IPS-20b (cell line): ENCODE measurements at regions not wholly inside any gene's neighbourhood (a gene's known extent, or its start where the extent isn't known, plus 50 kb on each side); places are given as distances from the start of the nearest gene placed in this dataset.

Experiments used
- H3K27ac ChIP-seq: one replicate; pipeline ENCODE4 v1.5.1; 2013; ENCODE audit warnings: low read length
- H3K27me3 ChIP-seq: 2 replicates; pipeline ENCODE4 v1.6.1; 2013; ENCODE audit warnings: mild to moderate bottlenecking, low read length, inconsistent platforms; ENCODE audit not compliant: insufficient read depth
- H3K36me3 ChIP-seq: 2 replicates; pipeline ENCODE4 v1.6.1; 2013; ENCODE audit warnings: low read depth, mild to moderate bottlenecking, inconsistent platforms, low read length, moderate library complexity; ENCODE audit not compliant: insufficient read depth
- H3K4me1 ChIP-seq: 2 replicates; pipeline ENCODE4 v1.6.1; 2013; ENCODE audit warnings: mild to moderate bottlenecking, control low read depth, inconsistent platforms, low read length, moderate library complexity; ENCODE audit not compliant: insufficient read depth
- H3K4me3 ChIP-seq: 2 replicates; pipeline ENCODE4 v1.5.1; 2013; ENCODE audit warnings: mild to moderate bottlenecking, low read length, inconsistent platforms
- H3K9ac ChIP-seq: 2 replicates; pipeline ENCODE4 v1.6.1; 2013; ENCODE audit warnings: low read depth, mild to moderate bottlenecking, inconsistent platforms, low read length, moderate library complexity
- H3K9me3 ChIP-seq: 2 replicates; pipeline ENCODE4 v1.6.1; 2013; ENCODE audit warnings: mild to moderate bottlenecking, low read depth, low read length, inconsistent platforms; ENCODE audit not compliant: insufficient read depth

DNA sequence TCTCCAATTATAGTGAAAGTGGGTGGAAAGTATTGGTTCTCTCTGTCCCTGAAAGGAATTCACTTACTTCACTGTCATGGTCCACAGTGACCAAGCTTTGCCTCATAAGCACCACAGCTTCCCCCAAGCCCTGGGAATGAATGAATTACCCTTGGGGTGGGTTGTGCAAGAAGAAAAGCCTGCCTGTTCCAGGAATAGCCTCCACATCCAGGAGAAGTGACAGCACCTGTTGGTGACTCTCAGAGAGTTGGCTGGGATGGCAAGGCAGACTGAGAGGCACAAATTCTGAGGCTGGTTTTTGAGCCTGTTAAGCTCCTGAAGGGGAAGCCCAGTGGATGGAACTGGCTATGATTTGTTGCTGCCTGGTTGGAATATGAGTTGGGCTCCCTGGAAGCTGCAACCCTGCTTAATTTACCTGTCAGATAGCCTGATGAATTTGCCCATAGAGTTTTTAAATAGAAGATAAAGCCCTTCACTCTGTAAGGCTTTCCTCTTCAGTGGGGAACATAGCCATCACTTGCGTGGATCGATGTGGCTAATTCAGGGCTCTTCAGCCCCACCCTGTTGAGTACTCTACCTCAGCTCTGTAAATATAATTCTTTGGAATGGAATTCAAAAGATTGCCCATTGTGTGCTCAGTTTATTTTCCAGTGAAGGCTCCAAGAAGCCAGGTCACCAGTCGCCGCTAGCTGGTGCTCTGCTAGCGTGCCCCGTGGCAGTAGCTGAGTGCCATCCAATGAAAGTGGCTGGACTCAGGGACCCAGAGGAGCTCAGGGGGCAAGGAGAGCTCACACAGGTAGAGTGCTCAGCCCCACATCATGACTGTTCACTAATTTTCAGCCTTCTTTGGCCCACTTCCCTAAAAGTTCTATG lies 479.3 kb downstream of the IRS1 start:
- no peak overlapping the region for H3K4me3 ChIP-seq
- H3K27me3 ChIP-seq: no peaks in the 10 kb centered on the region
- H3K36me3 ChIP-seq: no peaks in the 10 kb centered on the region
- no peak overlapping the region for H3K27ac ChIP-seq
- H3K9me3 ChIP-seq: no peaks in the 10 kb centered on the region
- H3K9ac ChIP-seq: no peak overlapping the region
- no peaks in the 10 kb centered on the region for H3K4me1 ChIP-seq

DNA sequence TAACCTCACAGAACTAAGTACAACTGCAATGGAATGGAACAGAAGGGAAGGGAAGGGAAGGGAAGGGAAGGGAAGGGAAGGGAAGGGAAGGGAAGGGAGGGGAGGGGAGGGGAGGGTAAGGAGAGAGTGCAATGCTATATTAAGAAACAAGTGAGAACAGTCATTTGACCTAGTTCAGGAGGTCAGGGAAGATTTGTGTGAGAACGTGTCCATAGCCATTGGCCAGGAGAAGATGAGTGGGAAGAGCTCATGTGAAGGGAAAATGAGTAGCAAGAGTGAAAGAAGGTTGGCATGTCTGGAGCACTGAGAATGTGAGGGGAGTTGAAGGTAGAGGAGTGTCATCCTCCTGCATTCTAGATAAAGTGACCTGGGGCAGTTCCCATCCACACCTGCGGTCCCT lies 481.6 kb downstream of the IRS1 start:
- no peaks in the 10 kb centered on the region for H3K9me3 ChIP-seq
- no peak overlapping the region for H3K4me3 ChIP-seq
- H3K36me3 ChIP-seq: no peaks in the 10 kb centered on the region
- H3K9ac ChIP-seq: no peak overlapping the region
- H3K4me1 ChIP-seq: no peaks in the 10 kb centered on the region
- no peaks in the 10 kb centered on the region for H3K27me3 ChIP-seq
- no peak overlapping the region for H3K27ac ChIP-seq

DNA sequence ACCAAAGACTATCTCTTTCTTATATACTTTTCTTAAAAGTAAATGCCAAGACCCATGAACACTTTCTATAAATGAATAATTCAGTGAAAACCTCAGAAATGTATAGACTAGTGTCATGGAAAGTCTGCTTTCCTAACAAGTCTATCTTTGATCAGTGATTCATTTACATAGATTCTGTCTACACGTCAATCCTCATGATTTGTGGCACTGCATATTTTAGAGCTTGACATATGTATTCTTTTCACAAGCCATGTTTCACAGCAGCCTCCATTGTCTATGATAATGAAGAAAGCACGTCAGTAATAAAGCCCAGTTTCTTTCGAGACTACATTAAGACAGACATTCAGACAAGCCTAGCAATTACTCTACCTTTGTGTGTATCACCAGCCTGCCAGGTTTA lies 486.6 kb downstream of the IRS1 start:
- Histone ChIP-seq H3K4me1 (no peaks in the 10 kb centered on the region), H3K4me3 (no peak overlapping the region), H3K9ac (no peak overlapping the region), H3K27me3 (no peaks in the 10 kb centered on the region), H3K36me3 (no peaks in the 10 kb centered on the region), H3K9me3 (no peaks in the 10 kb centered on the region), H3K27ac (no peak overlapping the region)

DNA sequence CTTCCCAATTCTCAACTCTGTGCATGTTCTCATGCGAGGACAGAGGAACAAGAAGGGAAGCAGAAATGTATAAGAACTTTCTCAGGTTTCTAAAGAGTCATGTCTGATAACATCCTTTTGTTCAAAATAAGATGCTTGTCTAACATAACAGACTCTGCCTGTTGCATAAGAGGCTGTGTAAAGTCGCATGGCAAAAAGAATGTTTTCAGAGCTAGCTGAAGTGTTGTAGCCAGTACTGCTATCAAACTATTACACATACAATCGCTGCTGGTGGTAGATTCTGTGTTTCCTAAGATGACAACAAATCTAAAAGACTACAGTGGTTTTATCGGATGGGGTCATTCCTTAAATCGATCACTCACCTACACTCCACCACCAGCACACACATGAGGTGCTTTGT lies 487.5 kb downstream of the IRS1 start:
- no peak overlapping the region for H3K9ac ChIP-seq
- H3K27me3 ChIP-seq: no peaks in the 10 kb centered on the region
- H3K36me3 ChIP-seq: no peaks in the 10 kb centered on the region
- H3K9me3 ChIP-seq: no peaks in the 10 kb centered on the region
- no peak overlapping the region for H3K4me3 ChIP-seq
- H3K27ac ChIP-seq: no peak overlapping the region
- H3K4me1 ChIP-seq: no peaks in the 10 kb centered on the region

DNA sequence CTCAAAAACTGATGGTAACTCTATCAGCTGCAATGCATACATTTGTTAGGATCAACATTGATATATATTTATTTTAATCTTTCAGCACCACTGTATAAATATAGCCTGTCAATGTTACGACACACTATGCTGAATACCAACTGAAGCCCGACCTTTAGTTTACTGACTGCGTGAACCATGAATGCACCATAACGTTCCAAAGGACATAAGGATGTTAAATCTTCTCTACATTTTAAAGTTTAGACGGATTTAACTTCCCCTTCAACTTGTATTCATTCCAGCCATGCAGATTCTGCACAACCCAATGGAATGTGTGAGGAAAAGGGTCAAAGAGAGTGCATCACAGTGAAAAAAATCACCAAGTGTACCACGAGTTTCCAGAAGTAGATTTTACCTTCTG lies 489.5 kb downstream of the IRS1 start:
- Histone ChIP-seq H3K36me3 (no peaks in the 10 kb centered on the region), H3K27me3 (no peaks in the 10 kb centered on the region), H3K4me1 (no peaks in the 10 kb centered on the region), H3K4me3 (no peak overlapping the region), H3K9ac (no peak overlapping the region), H3K9me3 (no peaks in the 10 kb centered on the region), H3K27ac (no peak overlapping the region)

DNA sequence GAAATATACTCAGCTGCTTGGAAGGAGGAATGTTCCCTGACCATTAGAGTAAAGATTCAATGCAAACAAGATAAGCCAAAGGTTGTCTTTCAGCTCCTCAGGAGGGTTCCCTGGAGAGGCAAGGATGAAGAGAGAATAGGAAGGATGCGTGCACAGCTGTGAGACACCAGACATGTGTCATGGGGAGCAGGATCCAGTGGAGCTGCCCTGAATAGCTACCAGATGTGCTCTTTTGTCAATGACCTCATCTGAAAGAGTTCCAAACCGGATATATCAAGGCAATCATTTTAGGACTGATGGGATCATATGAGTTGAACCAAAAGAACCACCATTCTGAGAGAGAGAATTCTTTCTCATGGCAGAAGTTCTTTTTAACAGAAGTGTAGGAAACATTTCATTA lies 490.6 kb downstream of the IRS1 start:
- H3K36me3 ChIP-seq: no peaks in the 10 kb centered on the region
- H3K9me3 ChIP-seq: no peaks in the 10 kb centered on the region
- H3K9ac ChIP-seq: no peak overlapping the region
- no peaks in the 10 kb centered on the region for H3K4me1 ChIP-seq
- no peak overlapping the region for H3K4me3 ChIP-seq
- H3K27me3 ChIP-seq: no peaks in the 10 kb centered on the region
- H3K27ac ChIP-seq: no peak overlapping the region

DNA sequence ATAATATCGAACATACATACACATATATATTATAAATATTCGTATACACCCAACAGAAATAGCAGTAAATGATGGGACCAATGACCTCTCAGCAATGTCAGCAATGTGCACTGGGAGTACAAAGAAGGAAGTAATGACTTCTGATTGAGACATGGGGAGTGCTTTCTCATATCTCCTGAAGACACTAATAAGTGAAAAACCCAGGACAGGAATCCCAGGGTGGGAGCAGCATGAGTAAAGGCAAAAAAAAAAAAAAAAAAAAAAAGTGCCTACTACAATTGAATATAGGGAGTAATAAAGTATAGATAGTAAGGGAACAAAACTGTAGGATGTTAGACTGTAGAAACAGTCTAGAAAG lies 491.3 kb downstream of the IRS1 start:
- no peak overlapping the region for H3K27ac ChIP-seq
- no peaks in the 10 kb centered on the region for H3K4me1 ChIP-seq
- H3K4me3 ChIP-seq: no peak overlapping the region
- H3K9me3 ChIP-seq: no peaks in the 10 kb centered on the region
- H3K27me3 ChIP-seq: no peaks in the 10 kb centered on the region
- H3K9ac ChIP-seq: no peak overlapping the region
- H3K36me3 ChIP-seq: no peaks in the 10 kb centered on the region

DNA sequence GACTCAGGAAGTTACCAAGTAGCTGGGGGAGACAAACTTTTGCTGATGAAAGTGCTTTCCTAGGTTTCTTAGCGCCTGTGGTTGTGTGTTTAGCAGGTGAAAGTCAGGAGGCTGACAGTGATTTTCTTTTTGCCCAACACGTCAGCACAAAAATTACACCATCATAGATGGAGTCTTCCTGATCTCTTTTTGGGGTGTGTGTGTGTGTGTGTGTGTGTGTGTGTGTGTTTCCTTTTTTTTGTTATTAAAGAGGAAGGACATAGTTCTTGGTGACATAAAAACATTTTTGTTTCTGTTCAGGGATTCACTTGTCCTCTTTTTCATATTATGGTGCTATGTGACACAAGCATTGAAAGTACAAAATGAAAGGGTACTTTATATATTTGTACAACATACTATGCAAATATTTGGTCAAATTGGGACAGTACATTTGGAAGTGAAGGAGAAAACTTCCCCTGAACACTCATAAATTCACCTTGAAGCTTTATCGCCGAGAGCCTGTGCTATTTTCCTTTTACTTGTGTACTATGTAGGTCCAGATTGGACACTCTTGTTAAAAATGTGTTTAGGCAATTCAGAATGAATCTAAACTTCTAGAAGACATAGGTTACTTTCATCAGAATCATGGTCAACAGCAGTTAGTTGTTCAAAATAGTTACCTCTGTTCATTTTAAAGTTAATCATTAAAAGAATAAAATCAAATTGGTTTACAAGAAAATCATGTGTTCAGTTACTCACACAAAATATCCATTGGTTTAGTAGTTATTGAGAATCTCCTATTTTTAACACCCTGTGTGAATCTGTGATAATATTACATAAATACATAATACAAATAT lies 491.9 kb downstream of the IRS1 start:
- no peaks in the 10 kb centered on the region for H3K4me1 ChIP-seq
- no peak overlapping the region for H3K4me3 ChIP-seq
- no peak overlapping the region for H3K9ac ChIP-seq
- no peak overlapping the region for H3K27ac ChIP-seq
- H3K36me3 ChIP-seq: no peaks in the 10 kb centered on the region
- no peaks in the 10 kb centered on the region for H3K27me3 ChIP-seq
- H3K9me3 ChIP-seq: no peaks in the 10 kb centered on the region

DNA sequence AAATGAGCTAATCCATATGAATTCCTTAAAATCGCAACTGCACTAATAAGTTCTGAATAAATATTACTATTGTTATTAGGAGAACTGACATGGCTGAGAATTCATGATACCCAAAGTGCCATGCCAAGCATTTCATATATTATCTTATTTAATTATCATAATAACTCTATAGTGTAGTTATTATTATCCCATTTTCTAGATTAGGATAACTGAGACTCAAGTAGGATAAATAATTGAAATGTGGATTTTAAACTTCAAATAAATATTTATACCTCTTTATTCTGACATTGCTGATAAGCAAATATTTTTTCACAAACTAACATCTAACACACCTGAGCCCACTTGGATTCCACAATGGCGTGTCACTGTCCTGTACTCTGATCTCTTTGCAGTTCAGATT lies 492.7 kb downstream of the IRS1 start:
- H3K27me3 ChIP-seq: no peaks in the 10 kb centered on the region
- H3K4me1 ChIP-seq: no peaks in the 10 kb centered on the region
- no peak overlapping the region for H3K9ac ChIP-seq
- H3K36me3 ChIP-seq: no peaks in the 10 kb centered on the region
- no peaks in the 10 kb centered on the region for H3K9me3 ChIP-seq
- H3K4me3 ChIP-seq: no peak overlapping the region
- H3K27ac ChIP-seq: no peak overlapping the region

DNA sequence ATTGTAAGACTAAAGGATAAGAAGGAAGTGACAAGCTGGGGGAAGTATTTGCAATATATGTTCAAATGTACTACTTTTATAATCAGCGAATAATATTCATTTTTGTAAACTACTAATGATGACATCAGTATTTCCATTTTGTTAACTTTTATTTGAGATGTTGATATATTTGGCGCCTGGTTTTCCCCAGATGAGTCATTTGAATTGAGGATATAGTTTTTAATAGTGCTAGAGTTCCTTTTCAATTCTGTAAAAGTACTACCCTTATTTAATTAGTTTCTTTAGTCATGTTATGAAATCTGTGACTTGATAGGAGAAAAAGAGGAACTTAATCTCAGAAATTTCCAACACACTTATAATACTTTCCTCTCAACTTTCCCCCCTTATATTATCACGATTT lies 495.3 kb downstream of the IRS1 start:
- Histone ChIP-seq H3K4me1 (no peaks in the 10 kb centered on the region), H3K36me3 (no peaks in the 10 kb centered on the region), H3K27ac (no peak overlapping the region), H3K4me3 (no peak overlapping the region), H3K9ac (no peak overlapping the region), H3K9me3 (no peaks in the 10 kb centered on the region), H3K27me3 (no peaks in the 10 kb centered on the region)

DNA sequence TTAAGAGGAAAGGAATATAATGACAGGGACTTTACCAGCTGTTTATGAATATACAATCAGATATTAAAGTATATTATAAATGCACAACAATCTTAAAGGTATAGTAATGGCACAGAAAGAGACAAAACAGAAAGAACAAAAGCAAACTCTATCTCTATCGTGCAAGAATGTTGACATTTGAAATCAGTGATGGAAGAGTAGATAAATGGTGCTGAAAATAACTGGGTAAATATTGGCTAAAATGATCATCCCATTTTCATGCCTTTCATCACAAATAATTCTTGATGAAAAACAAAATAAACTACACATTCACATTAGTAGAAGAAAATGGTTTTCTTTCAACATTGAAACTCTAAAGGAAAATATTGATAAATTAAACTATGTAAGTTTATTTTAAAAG lies 495.9 kb downstream of the IRS1 start:
- no peaks in the 10 kb centered on the region for H3K27me3 ChIP-seq
- H3K27ac ChIP-seq: no peak overlapping the region
- no peak overlapping the region for H3K4me3 ChIP-seq
- no peaks in the 10 kb centered on the region for H3K4me1 ChIP-seq
- H3K9me3 ChIP-seq: no peaks in the 10 kb centered on the region
- H3K36me3 ChIP-seq: no peaks in the 10 kb centered on the region
- no peak overlapping the region for H3K9ac ChIP-seq
